ENCODE measurements at regions not wholly inside any gene's neighbourhood (a gene's known extent, or its start where the extent isn't known, plus 50 kb on each side); places are given as distances from the start of the nearest gene placed in this dataset.

DNA sequence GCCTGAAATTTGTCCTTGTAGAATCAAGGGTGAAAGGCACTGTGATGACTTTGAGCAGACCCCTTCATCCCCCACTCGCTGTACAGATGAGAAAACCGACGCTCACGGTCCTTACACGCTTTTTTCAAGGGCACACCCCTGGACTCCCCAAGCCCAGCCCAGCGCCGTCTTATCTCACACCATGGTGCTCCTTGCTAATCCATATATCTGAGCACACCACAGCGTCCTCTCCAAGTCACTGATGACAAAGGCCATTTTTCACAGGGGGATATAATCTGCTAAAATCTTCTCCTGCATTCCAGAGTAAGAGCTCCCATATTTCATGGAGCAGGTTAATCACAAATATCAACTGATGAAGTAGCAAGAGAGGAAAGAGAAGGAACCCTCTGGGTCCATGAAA lies 486.3 kb downstream of the BCOR start:
- intact Hi-C loops (cut with DNase I), result no loop called here
- DNase-seq (ENCODE audit: low spot score), result no peak

DNA sequence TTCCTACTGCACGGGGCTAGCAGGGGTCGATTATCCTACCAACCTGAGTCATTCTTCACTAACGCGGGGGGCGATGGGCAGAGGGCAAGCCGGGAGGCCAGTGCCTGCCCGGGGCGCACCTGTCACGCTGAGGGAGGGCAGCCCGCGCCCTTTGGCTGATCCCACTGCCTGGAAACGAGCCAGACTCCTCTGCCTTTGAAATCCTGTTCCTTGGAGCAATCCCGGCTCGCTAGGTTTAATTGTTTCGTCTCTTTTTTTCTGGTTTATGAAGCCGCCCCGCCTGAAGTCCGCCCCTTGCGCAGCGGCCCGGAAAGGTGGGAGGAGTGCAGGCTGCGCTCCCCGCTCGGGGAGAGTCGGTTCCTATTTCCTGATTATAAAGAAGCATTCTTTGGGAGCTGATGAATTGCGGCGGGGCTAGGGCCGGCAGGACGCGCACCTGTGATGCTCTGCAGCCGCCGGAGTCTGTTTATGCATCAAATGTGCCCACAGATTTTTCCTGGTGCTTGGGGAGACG lies 484.2 kb downstream of the BCOR start:
- DNase-seq (ENCODE audit: low spot score), result no peak
- intact Hi-C loops (cut with DNase I), result no loop called here

DNA sequence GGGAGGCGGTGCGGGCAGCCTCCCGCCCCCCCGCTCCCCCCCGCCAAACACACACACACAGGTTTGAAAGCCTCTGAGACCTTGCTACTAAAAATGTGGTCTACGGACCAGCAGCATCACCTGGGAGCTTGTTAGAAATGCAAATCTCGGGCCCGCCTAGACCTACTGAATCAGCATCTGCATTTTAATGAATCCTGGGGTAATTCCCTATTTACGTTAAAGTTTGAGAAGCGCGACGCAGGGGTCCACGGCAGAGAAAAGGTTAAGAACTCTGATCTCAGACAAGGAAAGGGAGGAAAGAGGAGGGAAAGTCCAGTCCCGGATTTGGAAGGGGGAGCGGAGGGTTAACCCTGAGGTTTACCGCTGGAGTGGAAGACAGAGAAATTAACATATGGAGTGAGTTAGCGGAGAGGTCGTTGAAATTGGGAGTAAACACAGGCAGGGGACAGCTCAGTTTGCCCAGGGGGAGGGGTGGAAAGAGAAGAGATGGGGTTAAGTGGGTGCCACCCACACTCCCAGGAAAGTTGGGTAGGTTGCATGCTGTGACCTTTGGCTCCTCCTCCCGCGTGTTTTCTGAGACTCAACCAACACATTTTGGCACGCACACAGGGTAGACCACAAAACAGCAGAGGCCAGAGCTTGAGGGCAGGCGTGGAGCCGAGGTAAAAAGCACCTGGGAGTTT lies 483.6 kb downstream of the BCOR start:
- intact Hi-C loops (cut with DNase I), result no loop called here
- DNase-seq (ENCODE audit: low spot score), result no peak

DNA sequence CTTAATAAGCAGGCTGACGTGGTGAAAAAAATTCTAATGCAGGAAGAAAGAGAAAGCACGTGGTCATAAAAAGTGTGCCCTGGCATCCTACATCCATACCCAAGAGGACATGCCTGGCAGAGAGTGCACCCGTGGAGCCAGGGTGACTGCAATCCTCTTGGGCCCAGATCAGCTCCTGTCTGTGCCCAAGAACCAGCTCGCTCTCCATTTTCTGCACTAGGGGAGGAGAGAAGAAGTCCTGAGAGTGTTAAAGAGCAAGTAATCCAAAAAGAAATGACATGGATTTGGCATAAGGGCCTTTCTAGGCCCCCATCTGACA lies 483.1 kb downstream of the BCOR start:
- DNase-seq (ENCODE audit: low spot score), result no peak
- intact Hi-C loops (cut with DNase I), result no loop called here

DNA sequence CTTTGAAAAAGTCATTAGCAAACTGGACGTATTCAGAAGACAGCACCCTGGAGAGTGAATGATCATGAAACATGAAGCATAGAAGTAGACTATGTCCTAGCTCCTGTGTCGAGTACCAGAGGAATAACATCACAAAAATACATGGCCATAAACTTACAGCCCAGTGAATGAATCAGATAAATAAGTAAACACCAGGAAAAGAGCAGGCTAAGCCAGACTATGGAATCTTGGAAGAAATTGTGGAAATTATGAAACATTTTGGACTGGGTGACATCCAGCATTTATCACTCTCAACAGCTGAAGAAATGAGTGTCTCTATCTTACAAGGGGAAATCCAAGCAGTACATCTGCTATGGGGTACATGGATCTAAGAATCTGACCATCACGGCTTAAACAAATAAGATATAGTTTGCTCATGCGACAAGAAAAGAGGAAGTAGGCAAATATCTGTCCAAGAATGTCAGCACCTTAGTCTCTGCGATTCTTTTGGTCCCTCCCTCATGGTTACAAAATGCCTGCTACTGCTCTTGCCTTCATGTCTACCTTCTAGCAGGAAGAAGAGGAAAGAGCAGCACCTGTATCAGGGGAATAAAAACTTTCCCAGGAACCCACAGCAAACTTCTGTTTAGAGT lies 481.5 kb downstream of the BCOR start:
- intact Hi-C loops (cut with DNase I), result no loop called here
- no peak for DNase-seq (ENCODE audit: low spot score)

DNA sequence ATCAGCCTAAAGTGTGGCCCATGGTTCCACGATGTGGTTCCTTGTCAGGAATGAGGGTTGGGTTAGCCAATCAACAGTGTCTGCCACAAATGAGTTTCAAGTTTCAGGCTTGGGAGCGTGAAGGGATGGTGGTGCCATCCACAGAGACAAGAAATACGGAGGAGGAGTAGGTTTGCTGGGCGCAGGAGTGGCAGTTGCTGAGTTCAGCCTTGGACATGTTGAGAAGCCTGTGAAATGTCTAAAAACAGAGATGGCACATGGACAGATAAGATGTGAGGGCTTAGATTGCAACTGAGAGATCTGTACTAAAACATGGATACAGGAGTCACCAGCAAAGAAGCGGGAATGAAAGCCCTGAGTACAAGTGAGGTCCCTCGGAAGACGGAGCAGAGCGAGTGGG lies 481.0 kb downstream of the BCOR start:
- no peak for DNase-seq (ENCODE audit: low spot score)

DNA sequence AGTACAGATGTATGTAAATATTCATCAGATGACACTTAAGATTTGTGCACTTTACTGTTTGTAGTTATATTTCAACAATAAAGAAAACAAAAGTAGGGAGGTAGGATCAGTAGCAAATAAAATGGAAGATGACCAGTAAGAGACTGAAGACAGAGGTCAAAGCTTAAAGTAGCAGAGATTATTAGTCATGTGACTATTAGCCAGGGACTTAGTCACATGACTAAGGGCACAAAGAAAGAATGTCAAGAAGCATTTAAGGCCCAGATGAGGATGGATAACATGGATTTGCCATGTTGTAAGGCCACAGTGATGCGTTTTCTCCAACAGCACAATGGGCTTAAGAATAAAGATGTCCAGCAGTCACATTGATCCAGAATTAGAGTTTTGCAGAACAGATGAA lies 479.6 kb downstream of the BCOR start:
- intact Hi-C loops (cut with DNase I), result no loop called here
- DNase-seq (ENCODE audit: low spot score), result no peak

More for the DNA sequence above, 481.0 kb downstream of the BCOR start:
- intact Hi-C loops (cut with DNase I), result no loop called here

DNA sequence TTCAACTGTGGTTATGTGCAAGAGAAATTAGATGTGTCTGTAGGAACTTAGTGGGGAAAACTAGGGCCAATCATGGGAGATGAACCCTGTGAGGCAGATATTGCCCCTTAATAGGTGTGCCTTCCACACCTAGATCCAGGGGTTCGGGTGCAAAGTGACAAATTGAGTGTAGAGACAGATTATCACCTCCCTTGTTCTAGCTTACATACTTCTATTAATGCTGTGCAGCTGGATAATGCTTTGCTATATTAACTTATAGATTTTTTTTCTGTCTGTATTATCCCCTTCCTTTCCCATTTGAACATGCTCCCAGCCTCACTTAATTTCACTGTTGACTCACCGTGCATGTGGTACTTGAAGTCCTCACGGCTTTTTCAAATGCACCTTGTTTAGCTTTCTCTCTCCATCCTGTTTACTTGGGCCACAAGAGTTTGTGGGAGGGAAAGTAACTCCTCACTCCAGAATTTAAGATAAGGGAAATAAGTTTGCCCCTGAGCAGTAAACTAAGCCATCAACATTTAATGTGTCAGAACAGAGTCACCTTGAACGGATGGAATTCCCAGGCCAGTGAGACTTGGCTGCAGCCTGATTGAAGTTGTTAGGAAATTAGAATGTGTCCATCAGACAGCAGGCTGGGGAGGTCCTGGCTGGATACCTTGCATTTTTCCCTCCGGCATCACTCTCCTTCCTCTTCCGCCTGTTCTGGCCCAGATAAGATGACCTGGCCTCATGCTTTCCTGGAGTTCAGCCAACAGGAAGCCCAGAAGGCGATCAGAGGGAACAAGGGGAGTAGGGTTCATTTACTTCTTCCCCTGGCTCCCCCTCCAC lies 478.4 kb downstream of the BCOR start:
- intact Hi-C loops (cut with DNase I), result no loop called here
- DNase-seq (ENCODE audit: low spot score), result no peak

DNA sequence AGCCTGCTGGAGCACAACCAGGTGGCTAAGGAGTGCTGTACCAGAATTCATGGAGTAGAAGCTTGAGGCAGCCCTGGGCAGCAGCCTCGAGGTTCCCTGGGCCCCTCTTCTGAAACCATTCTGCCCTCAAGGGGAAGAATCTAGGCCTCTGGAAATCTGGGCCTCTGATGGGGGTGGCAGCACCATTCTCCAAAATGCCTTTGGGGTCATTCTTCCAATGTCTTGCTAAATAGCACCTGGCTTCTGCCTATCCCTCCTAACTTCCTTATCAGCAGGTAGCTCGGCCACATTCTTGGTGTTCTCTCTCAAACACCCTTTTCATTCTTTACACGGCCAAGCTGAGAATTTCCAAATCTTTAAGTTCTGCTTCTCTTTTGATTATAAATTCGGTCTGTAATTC lies 473.6 kb downstream of the BCOR start:
- DNase-seq (ENCODE audit: low spot score), result no peak
- intact Hi-C loops (cut with DNase I), result no loop called here

DNA sequence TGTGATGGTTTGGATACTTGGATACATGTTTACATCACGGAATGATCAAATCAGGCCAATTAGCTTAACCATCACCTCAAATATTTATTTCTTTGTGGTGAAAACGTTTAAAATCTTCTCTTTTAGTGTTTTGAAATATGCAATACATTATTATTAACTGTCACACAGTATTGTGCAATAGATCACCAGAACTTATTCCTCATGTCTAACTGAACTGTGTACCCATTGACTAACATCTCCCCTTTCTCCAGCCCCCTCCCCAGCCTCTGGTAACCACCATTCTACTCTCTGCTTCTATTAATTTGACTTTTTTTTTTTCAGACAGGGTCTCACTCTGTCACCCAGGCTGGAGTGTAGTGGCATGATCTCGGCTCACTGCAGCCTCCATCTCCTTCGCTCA lies 471.9 kb downstream of the BCOR start:
- intact Hi-C loops (cut with DNase I), result no loop called here
- no peak for DNase-seq (ENCODE audit: low spot score)

DNA sequence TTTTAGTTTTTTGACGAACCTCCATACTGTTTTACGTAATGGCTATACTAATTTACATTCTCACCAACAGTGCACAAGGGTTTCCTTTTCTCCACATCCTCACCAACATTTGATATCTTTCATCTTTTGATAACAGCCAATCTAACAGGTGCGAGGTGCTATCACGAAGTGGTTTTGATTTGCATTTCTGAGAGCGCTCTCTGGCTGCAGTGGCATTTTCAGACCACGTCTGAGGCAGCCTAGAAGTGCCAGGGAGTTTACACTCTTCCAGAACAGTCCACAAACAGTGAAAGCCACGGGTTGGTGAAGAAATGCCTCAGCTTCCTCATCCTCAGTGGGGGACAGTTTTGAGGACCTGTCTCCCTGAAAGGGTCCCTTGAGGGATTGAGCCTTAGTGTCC lies 471.0 kb downstream of the BCOR start:
- intact Hi-C loops (cut with DNase I), result no loop called here
- DNase-seq (ENCODE audit: low spot score), result no peak

DNA sequence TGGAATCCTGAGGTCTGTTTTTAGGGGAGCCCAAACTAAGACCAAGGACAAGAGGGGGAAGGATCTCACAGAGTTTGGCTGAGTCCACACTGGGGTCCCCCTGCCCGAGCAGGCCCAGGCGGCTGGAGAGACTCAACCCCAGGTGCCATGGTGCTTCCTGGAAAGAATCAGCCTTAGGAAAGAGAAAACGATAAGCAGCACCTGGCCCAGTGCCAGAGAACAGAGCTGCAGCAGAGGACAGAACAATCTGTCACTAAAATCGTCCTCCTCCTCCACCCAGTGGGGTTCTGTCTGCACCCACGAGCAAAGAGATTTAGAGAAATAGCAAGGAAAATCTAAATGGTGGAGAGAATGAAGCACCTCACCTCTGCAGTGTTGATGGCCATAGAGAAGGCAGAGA lies 470.5 kb downstream of the BCOR start:
- DNase-seq (ENCODE audit: low spot score), result no peak
- intact Hi-C loops (cut with DNase I), result no loop called here

DNA sequence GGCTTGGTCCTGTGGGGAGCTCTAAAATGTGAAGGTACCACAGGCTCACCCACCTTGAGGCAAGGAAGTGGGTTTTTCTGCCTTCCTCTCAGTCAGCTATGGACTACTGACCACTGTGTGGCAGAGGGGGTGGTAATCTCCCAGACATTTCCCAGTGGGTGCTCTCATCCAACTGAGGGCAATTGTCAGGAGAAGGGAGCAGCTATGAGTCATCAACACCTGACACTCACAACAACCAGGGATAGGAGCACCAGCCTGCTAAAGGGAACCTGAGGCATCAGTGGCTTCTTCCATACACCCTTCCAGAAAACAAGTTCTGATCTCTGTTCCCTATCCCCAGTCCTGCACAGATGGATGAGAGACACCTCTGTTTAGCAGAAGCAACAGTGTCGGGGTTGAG lies 468.8 kb downstream of the BCOR start:
- DNase-seq (ENCODE audit: low spot score), result no peak
- intact Hi-C loops (cut with DNase I), result no loop called here

DNA sequence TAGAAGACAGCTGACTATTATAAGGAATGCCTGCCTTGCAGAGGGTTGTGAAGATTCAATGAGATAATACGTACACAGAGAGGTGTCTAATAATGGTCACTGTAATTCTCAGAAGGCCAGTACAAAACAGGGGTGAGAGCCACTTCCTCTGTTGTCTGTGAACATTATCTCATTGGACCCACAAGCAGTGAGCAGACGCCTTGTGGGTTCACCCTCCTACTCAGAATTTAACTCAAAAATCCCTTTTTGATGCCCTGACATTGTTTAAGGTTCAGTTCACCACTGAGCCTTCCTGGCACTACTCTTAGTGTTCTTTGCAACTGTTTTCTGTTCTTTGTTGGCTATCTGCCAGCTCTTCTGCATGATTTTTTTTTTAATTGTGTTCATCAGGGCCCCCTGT lies 467.4 kb downstream of the BCOR start:
- no peak for DNase-seq (ENCODE audit: low spot score)
- intact Hi-C loops (cut with DNase I), result no loop called here

DNA sequence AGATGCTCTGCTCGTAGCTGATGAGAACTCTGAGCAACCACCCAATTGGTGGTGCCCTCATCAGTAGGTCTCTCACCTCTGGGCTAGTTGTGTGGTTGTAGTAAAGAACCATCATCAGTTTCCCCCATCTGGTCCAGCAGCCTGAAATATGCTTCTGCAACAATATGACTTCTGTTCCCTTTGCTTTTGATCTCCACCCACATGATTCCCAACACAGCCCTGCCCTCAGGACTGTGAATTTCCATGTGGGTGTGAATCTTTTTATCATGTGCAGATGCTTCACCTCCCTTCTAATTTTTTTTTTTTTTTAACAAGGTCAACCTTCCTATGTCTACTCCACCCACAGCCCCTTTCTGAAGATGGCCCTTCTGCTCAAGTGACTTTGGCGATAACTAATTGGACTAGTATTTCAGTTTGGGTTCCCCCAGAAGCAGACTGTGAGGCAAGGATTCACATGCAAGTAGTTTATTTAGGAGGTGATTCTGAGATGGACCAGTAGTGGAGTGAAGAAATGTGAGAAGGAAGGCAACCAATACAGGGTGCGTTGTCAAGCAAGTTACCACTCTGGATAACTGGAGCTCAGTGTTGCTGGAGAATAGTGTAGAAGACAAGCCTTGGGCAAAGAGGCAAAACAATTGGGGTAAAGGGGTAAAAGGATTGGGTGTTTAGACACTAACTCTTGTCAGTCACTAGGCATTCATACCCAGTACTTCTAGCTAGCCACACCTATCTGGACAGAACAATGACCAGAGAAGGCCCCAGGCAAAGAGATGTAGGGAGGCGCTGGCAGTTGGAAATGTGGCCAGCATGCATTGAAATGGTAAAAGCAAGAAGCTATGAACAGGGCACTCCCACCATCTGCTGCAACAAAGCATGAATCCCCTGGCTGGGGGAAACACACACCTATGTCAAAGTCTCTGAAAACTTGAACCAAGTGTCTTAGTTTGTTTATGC lies 466.2 kb downstream of the BCOR start:
- intact Hi-C loops (cut with DNase I), result no loop called here
- no peak for DNase-seq (ENCODE audit: low spot score)

DNA sequence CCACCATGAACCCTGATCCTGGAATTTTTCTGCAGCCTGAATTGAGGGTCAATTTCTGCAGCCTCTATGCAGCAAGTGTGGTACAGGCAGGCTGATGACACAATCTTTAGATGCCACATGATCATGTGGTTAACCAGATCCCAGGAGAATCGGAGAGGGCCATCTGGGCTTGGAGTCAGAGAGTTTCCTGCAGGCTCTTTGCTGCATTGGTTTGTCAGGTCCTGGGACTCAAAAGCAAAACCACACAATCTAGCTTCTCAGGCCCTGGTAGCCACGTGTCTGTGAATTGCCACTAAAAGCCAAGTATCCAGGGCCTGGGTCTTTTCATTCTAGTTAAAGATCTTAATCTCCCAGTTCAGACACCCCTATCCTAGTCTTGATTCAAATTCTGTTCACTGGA lies 464.5 kb downstream of the BCOR start:
- intact Hi-C loops (cut with DNase I), result no loop called here
- DNase-seq (ENCODE audit: low spot score), result no peak

DNA sequence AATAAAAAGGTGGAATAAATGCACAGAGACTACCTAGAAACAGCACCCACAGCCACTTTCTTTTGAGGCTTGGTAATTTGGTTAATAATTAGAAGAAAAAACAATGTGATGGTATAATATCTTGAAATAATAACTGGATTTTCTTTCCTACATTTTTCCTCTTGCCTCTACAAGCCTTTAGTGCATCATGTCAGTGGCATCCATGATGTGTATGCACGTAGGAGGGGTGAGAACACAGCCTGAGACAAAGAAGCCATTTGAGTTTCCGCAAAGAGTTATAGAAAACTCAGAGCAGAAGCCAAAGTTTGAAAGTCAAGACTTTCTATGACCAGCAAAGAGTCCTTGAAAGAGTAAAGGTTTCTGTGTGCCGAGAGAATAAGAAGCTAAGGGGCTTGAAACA lies 461.3 kb downstream of the BCOR start:
- DNase-seq (ENCODE audit: low spot score), result no peak
- intact Hi-C loops (cut with DNase I), result no loop called here

DNA sequence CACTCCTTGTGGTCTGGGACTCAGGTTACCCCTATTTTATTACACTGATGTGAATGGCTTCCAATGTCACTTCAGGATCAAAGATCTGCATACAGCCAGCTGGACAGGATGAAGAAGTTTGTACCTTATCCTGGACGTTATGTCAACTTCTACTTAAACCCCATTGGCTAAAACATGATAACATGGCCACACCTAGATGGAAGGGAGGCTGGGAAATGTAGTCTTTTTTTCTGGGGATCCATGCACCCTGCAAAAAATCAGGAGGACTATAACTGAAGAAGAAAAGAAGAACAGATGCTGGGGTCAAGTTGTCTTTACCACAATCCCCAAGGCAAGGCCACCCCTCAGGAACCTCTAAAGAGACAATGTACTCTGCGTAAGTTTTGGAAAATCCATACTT lies 459.2 kb downstream of the BCOR start:
- intact Hi-C loops (cut with DNase I), result no loop called here
- no peak for DNase-seq (ENCODE audit: low spot score)

DNA sequence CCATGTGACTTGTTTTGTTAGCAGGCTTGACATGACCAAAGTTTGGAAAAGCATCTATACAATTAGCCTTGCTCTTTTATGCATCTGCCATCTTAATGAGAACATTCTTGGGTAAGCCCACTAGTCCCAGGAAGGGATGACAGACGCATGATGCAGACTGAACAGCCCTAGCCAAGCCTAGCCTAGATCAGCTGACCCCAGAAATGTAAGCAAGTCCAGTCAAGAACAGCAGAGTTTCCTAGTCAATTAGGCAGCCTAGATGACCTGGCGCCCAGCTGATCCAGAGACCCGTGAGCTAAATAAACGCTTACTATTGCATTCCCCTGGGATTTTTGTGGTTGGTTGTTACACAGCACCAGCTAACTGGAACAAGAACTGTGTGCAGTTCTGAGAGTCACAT lies 457.9 kb downstream of the BCOR start:
- intact Hi-C loops (cut with DNase I), result no loop called here
- no peak for DNase-seq (ENCODE audit: low spot score)

DNA sequence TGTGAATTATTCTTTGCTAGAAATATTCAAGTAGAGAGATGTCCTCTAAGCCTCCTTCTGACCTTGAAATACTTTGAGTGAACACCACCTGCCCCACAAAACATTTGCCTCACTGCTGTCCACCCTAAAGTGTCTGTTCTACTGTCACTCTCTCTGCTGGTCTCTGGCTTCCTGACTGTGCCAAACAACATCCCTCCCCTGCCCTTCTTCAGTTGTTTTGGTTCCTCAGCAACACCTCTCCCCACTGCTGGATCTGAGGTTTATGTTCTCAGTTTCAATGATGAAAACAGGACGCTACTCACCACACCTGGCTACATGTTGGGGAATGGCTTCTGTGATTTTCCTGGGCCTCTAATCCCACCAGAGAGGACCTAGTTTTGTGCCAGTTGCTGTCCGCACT lies 456.9 kb downstream of the BCOR start:
- DNase-seq (ENCODE audit: low spot score), result no peak
- intact Hi-C loops (cut with DNase I), result no loop called here

All from cardiac septum (tissue), 1 donor.